HG02571 (cell line): ENCODE measurements at regions not wholly inside any gene's neighbourhood (a gene's known extent, or its start where the extent isn't known, plus 50 kb on each side); places are given as distances from the start of the nearest gene placed in this dataset.
"Not testable (repeated sequence)": the region's sequence is repeated elsewhere in the genome, so short reads cannot be mapped to it uniquely, and the experiment has no call there.

Source experiments
- ATAC-seq: cut with Tn5 transposase; IDR thresholded peaks from one replicate; pipeline ENCODE4 v1.9.1; 2021; ENCODE audit warnings: mild to moderate bottlenecking, moderate library complexity; ENCODE audit not compliant: unreplicated experiment

GRCh38 chr6:8655670-8656454 is 220.5 kb upstream of the SLC35B3 start:
- no peak for ATAC-seq

- no peak for ATAC-seq
Measured at GRCh38 chr6:8652710-8653109, 217.4 kb upstream of the SLC35B3 start.

GRCh38 chr6:8651998-8652397 is 216.7 kb upstream of the SLC35B3 start:
- no peak for ATAC-seq

- ATAC-seq: no peak
Measured at GRCh38 chr6:8645212-8645611, 209.9 kb upstream of the SLC35B3 start.

GRCh38 chr6:8644306-8644705 is 209.0 kb upstream of the SLC35B3 start:
- no peak for ATAC-seq

GRCh38 chr6:8642854-8643253 is 207.5 kb upstream of the SLC35B3 start:
- no peak for ATAC-seq

GRCh38 chr6:8642131-8642530 is 206.8 kb upstream of the SLC35B3 start:
- ATAC-seq: no peak

- no peak for ATAC-seq
Measured at GRCh38 chr6:8639928-8640649, 204.7 kb upstream of the SLC35B3 start.

- ATAC-seq: no peak
Measured at GRCh38 chr6:8637896-8638597, 202.7 kb upstream of the SLC35B3 start.

- ATAC-seq: no peak
Measured at GRCh38 chr6:8633762-8634161, 198.4 kb upstream of the SLC35B3 start.

- no peak for ATAC-seq
Measured at GRCh38 chr6:8628736-8629135, 193.4 kb upstream of the SLC35B3 start.

- no peak for ATAC-seq
Measured at GRCh38 chr6:8628063-8628462, 192.7 kb upstream of the SLC35B3 start.

GRCh38 chr6:8627085-8627861 is 191.9 kb upstream of the SLC35B3 start:
- ATAC-seq: no peak

- ATAC-seq: no peak
Measured at GRCh38 chr6:8624665-8625064, 189.3 kb upstream of the SLC35B3 start.

GRCh38 chr6:8623441-8623840 is 188.1 kb upstream of the SLC35B3 start:
- no peak for ATAC-seq

- ATAC-seq: no peak
Measured at GRCh38 chr6:8619853-8620252, 184.5 kb upstream of the SLC35B3 start.

GRCh38 chr6:8619408-8619807 is 184.1 kb upstream of the SLC35B3 start:
- not testable (repeated sequence) for ATAC-seq

GRCh38 chr6:8608737-8609136 is 173.4 kb upstream of the SLC35B3 start:
- ATAC-seq: no peak

- no peak for ATAC-seq
Measured at GRCh38 chr6:8589941-8590729, 154.8 kb upstream of the SLC35B3 start.

GRCh38 chr6:8588176-8588575 is 152.8 kb upstream of the SLC35B3 start:
- ATAC-seq: no peak
